HEK293T (cell line): ENCODE measurements at regions not wholly inside any gene's neighbourhood (a gene's known extent, or its start where the extent isn't known, plus 50 kb on each side); places are given as distances from the start of the nearest gene placed in this dataset.

Source experiments
- CTCF ChIA-PET: fragments of 350-600 bp; formaldehyde crosslinking; extraction: SDS; loops from one replicate; lab custom pipeline; 2021; ENCODE audit warnings: antibody characterized with exemption, inconsistent platforms; lab: Yijun Ruan, JAX
- POLR2A ChIA-PET: fragments of 350-600 bp; formaldehyde crosslinking; extraction: SDS; loops from one replicate; lab custom pipeline; 2020; ENCODE audit warnings: antibody characterized with exemption, inconsistent platforms; lab: Yijun Ruan, JAX
- DNase-seq: peaks from one replicate; pipeline ENCODE4 v3.0.0; 2012; ENCODE audit warnings: mixed read lengths; ENCODE audit errors: extremely low spot score
- ARNT ChIP-seq: fragments of 450-650 bp; IDR thresholded peaks from 2 replicates; pipeline ENCODE4 v1.6.1; 2017; ENCODE audit warnings: mild to moderate bottlenecking
- BHLHE40 ChIP-seq: fragments of 450-650 bp; IDR thresholded peaks from 2 replicates; pipeline ENCODE4 v1.6.1; 2016; ENCODE audit warnings: mild to moderate bottlenecking, moderate library complexity, borderline replicate concordance
- CTBP1 ChIP-seq: fragments of 450-650 bp; IDR thresholded peaks from 2 replicates; pipeline ENCODE4 v1.6.1; 2016; ENCODE audit warnings: borderline replicate concordance
- ELF4 ChIP-seq: fragments of 450-650 bp; IDR thresholded peaks from 2 replicates; pipeline ENCODE4 v1.6.1; 2017; ENCODE audit warnings: antibody characterized with exemption
- FOXA1 ChIP-seq: fragments of 450-650 bp; IDR thresholded peaks from 2 replicates; pipeline ENCODE4 v1.6.1; 2016; ENCODE audit warnings: mild to moderate bottlenecking
- FOXK2 ChIP-seq: fragments of 450-650 bp; IDR thresholded peaks from 2 replicates; pipeline ENCODE4 v1.6.1; 2016; ENCODE audit warnings: mild to moderate bottlenecking
- FOXM1 ChIP-seq: fragments of 450-650 bp; IDR thresholded peaks from 2 replicates; pipeline ENCODE4 v1.6.1; 2017; ENCODE audit warnings: mild to moderate bottlenecking, borderline replicate concordance
- HDGF ChIP-seq: fragments of 450-650 bp; IDR thresholded peaks from 2 replicates; pipeline ENCODE4 v1.6.1; 2017; ENCODE audit warnings: antibody characterized with exemption, borderline replicate concordance
- L3MBTL2 ChIP-seq: fragments of 450-650 bp; conservative IDR thresholded peaks from 2 replicates; pipeline ENCODE4 v1.6.1; 2016; ENCODE audit warnings: mild to moderate bottlenecking
- LEF1 ChIP-seq: fragments of 450-650 bp; IDR thresholded peaks from 2 replicates; pipeline ENCODE4 v1.6.1; 2017; ENCODE audit warnings: mild to moderate bottlenecking, borderline replicate concordance
- NFRKB ChIP-seq: fragments of 450-650 bp; IDR thresholded peaks from 2 replicates; pipeline ENCODE4 v1.6.1; 2016; ENCODE audit warnings: mild to moderate bottlenecking, moderate library complexity
- SP1 ChIP-seq: fragments of 450-650 bp; IDR thresholded peaks from 2 replicates; pipeline ENCODE4 v1.6.1; 2017
- SUZ12 ChIP-seq: fragments of 450-650 bp; IDR thresholded peaks from 2 replicates; pipeline ENCODE4 v1.6.1; 2016; ENCODE audit warnings: mild to moderate bottlenecking
- TARDBP ChIP-seq: fragments of 450-650 bp; IDR thresholded peaks from 2 replicates; pipeline ENCODE4 v1.6.1; 2016
- ZNF384 ChIP-seq: fragments of 450-650 bp; IDR thresholded peaks from 2 replicates; pipeline ENCODE4 v1.6.1; 2016
- TF ChIP-seq, protein P1 (sequence below): fragments of 450-650 bp; IDR thresholded peaks from 2 replicates; pipeline ENCODE4 v1.6.1; 2016

DNA sequence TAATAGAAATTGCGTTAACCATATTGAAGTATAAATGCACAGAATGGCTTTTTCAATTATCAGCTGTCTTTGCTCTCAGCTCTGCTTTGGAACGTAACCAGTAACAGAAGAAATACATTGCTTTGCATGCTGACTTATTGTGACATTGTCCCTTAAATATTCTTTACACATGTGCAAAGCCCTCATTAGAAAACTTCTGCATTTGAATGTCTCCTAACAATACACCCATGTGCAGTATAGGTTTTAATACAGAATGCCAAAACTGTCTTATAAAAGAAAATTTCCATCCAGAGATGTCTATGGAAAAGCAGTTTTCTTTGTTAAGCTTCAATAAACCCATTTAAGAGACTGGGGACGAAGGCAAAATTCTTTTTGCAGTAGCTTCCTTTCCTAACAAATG is 560.3 kb upstream of the CHORDC1 start:
- POLR2A ChIA-PET = no interaction called here
- CTCF ChIA-PET = interaction anchor here (0.6 kb wide), 1 partner anchor 32 kb away, joined by 4 read pairs; no protein-coding TSS in a partner anchor
- TF ChIP-seq ZNF384 (no peak), FOXM1 (no peak), NFRKB (no peak), HDGF (no peak), ELF4 (no peak), ARNT (no peak), LEF1 (no peak), FOXK2 (no peak), SUZ12 (no peak), FOXA1 (no peak), TARDBP (no peak), L3MBTL2 (no peak)
- TF ChIP-seq, protein P1, sequence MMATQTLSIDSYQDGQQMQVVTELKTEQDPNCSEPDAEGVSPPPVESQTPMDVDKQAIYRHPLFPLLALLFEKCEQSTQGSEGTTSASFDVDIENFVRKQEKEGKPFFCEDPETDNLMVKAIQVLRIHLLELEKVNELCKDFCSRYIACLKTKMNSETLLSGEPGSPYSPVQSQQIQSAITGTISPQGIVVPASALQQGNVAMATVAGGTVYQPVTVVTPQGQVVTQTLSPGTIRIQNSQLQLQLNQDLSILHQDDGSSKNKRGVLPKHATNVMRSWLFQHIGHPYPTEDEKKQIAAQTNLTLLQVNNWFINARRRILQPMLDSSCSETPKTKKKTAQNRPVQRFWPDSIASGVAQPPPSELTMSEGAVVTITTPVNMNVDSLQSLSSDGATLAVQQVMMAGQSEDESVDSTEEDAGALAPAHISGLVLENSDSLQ = no peak
- no peak for DNase-seq

DNA sequence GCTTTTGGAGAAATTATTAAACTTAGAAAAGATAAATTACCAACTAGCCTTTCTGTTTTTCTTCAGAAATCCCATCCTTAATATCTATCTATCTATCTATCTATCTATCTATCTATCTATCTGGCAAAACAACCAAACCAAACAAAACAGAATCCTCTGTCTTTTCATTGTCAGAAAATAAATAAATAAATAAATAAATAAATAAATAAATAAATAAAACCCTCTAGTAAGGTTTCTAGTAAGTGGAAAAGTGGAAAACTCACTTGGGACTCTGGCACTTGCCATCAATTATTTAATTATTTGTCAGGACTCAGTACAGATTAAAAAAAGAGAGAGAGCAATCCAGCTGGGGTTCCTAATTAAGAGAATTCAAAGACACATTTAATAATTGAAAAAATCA is 556.2 kb upstream of the CHORDC1 start:
- CTCF ChIA-PET = no interaction called here
- TF ChIP-seq L3MBTL2 = no peak
- no peak for TF ChIP-seq SP1
- TF ChIP-seq TARDBP = no peak
- TF ChIP-seq NFRKB = no peak
- TF ChIP-seq FOXK2 = no peak
- TF ChIP-seq LEF1 = no peak
- TF ChIP-seq ARNT = no peak
- TF ChIP-seq FOXM1 = no peak
- TF ChIP-seq ZNF384 = no peak
- no peak for TF ChIP-seq BHLHE40
- no peak for TF ChIP-seq FOXA1
- TF ChIP-seq HDGF = no peak
- TF ChIP-seq CTBP1 = no peak
- no peak for TF ChIP-seq SUZ12
- TF ChIP-seq ELF4 = no peak
- no peak for DNase-seq
- POLR2A ChIA-PET = no interaction called here

DNA sequence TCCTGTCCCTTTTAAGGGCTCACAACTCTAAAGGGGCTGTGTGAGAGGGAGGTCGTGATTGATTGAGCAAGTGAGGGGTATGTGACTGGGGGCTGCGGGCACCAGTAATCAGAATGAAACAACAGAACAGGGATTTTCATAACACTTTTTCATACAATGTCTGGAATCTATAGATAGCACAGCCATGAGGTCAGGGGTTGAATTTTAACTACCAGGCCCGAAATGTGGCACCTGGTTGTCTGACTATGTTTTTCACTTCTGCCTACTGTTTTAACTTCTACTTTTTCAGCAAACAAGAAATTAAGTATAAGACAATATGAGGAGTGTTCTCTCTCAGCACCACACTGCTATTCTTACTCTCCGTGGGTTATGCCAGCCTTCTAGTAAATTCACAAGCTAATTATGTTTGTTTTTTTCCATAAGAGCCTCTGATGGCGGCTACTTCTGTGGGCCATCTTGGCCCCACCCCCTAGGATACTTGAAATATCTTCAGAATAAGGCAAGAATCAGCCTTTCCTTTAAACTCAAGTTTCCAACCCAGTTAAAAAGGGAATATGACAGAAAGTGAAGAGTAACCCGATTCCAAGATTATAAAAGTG is 552.8 kb upstream of the CHORDC1 start:
- CTCF ChIA-PET = interaction anchor here (0.6 kb wide), 1 partner anchor 996 kb away, joined by 4 read pairs; no protein-coding TSS in a partner anchor
- no peak for DNase-seq
- TF ChIP-seq FOXA1 (no peak), ARNT (no peak), ELF4 (no peak), BHLHE40 (no peak), SP1 (no peak), FOXK2 (no peak), CTBP1 (no peak), FOXM1 (no peak), L3MBTL2 (no peak), NFRKB (no peak)
- POLR2A ChIA-PET = no interaction called here

DNA sequence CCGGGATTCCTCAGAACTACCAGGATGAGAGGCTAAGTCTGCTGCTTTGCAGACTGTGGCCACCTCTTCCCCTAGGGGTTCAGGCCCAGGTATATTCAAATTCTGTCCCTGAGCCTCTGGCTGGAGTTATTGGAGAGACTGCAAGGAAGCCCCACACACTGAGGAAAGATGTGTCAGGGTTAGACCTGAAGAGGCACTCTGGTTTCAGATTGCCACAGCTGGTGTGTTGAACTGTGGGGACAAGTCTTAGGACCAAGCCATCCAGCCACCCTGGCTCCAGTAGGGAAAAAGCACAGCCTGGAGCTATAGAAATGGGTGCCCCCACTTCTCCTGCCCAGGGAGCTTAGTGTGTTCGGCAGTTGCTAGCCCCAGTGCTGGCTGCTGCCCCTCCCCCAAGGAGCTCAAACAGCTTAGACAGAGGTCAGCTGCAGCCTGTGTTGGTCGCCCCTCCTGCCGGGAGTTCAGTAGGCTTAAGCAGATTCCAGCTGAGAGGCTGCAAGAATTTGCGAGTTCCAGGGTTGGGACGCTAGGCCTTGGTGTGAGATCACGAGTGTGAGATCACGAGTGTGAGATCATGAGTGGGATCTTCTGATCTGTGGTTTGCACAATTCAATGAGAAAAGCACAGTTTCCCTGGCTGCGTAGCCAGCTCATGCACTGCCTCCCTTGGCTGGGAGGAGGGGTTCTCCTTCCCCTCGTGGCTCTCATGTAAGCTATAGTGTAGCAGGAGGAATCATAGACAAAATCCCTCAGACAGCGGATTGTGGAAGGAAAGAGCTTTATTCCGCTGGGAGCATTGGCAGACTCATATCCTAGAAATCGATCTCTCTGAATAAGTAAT is 552.1 kb upstream of the CHORDC1 start:
- ChIA-PET POLR2A (no interaction called here), CTCF (no interaction called here)
- TF ChIP-seq L3MBTL2 (no peak), CTBP1 (no peak), SP1 (no peak), SUZ12 (no peak), FOXK2 (no peak), FOXA1 (no peak), HDGF (no peak), ELF4 (no peak), ZNF384 (no peak), BHLHE40 (no peak), LEF1 (no peak)
- TF ChIP-seq, protein P1 = no peak
- DNase-seq = no peak

DNA sequence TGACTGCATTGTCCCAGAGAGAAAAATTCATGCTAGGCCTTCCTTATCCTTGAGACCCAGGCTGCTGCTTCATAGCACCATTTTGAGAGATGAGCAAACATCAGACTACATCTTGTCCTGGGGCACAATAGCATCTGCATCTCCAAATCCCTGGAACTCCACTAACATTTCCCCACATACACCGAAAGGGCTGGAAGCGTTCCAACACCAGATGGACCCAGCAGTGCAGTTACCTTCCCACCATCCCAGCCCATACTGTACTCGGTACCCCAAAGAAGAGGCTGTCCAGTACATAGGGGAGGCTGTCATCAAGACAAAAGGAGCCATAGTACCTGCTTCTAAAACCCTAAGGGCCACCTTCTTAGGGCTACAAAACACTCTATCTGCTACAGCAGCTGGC is 547.2 kb upstream of the CHORDC1 start:
- ChIA-PET CTCF (no interaction called here), POLR2A (no interaction called here)
- TF ChIP-seq BHLHE40 (no peak), ELF4 (no peak), NFRKB (no peak), FOXA1 (no peak), SP1 (no peak), TARDBP (no peak), L3MBTL2 (no peak), LEF1 (no peak), FOXM1 (no peak)
- TF ChIP-seq, protein P1 = no peak
- no peak for DNase-seq

DNA sequence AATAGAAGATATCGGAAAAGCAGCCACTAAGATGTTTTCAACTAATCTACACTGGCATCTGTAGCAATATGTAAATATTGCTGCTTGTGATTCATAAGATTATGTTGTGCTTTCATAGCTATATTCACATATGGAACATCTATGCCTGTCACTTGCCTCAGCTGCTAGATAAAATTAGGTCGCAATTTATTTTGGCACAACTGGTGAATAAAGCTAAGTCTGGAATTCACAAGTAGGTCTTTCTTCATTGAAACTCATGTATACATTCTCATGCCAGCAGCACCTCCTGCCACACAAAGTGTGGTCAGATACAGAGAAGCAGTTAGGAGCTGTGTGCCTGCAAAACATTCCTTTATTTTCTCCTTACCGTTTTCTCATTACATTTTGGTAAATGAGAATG is 543.3 kb upstream of the CHORDC1 start:
- CTCF ChIA-PET = interaction anchor here (0.6 kb wide), 1 partner anchor 14 kb away, joined by 3 read pairs; no protein-coding TSS in a partner anchor
- POLR2A ChIA-PET = no interaction called here
- no peak for TF ChIP-seq ARNT
- no peak for TF ChIP-seq FOXK2
- no peak for TF ChIP-seq NFRKB
- TF ChIP-seq, protein P1 = no peak
- TF ChIP-seq SUZ12 = no peak
- no peak for TF ChIP-seq FOXM1
- TF ChIP-seq TARDBP = no peak
- no peak for TF ChIP-seq BHLHE40
- TF ChIP-seq HDGF = no peak
- no peak for TF ChIP-seq L3MBTL2
- no peak for TF ChIP-seq FOXA1
- TF ChIP-seq CTBP1 = no peak
- no peak for TF ChIP-seq SP1
- TF ChIP-seq LEF1 = no peak
- no peak for TF ChIP-seq ZNF384
- no peak for TF ChIP-seq ELF4
- DNase-seq = no peak
